HUES48 (cell line): ENCODE measurements at regions not wholly inside any gene's neighbourhood (a gene's known extent, or its start where the extent isn't known, plus 50 kb on each side); places are given as distances from the start of the nearest gene placed in this dataset.

Source experiments
- H3K27ac ChIP-seq: one replicate; pipeline ENCODE4 v1.7.0; 2013; ENCODE audit warnings: low read depth, low read length, inconsistent platforms
- H3K27me3 ChIP-seq: 2 replicates; pipeline ENCODE4 v1.6.1; 2013; ENCODE audit warnings: mild to moderate bottlenecking, low read length; ENCODE audit not compliant: control insufficient read depth, insufficient read depth
- H3K36me3 ChIP-seq: 2 replicates; pipeline ENCODE4 v1.6.1; 2013; ENCODE audit warnings: low read length; ENCODE audit not compliant: control insufficient read depth, insufficient read depth
- H3K4me1 ChIP-seq: 2 replicates; pipeline ENCODE4 v1.6.1; 2013; ENCODE audit warnings: mild to moderate bottlenecking, low read length; ENCODE audit not compliant: control insufficient read depth, insufficient read depth
- H3K4me3 ChIP-seq: 2 replicates; pipeline ENCODE4 v1.5.1; 2013; ENCODE audit warnings: mild to moderate bottlenecking, low read depth, low read length
- H3K9ac ChIP-seq: 2 replicates; pipeline ENCODE4 v1.6.1; 2013; ENCODE audit warnings: mild to moderate bottlenecking, low read depth, low read length, moderate library complexity
- H3K9me3 ChIP-seq: 2 replicates; pipeline ENCODE4 v1.6.1; 2013; ENCODE audit warnings: low read length; ENCODE audit not compliant: control insufficient read depth, insufficient read depth

DNA sequence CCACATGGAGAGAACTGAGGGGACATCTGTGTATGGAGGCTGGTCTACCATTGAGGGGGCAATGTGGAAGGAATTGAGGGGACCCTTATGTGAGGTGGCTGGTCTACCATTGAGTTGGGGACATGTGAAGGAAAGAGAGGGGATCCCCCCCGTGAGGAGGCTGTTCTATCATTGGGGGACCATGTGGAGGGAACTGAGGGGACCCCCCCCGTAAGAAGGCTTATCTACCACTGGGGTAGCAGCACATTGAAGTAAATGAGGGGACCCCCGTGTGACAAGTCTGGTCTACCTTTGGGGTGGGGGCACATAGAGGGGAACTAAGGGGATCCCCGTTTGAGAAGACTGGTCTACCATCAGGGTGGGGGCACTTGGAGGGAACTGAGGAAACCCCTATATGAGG lies 158.0 kb downstream of the FBLN2 start:
- Histone ChIP-seq H3K4me1 (no peaks in the 10 kb centered on the region), H3K27ac (no peak overlapping the region), H3K36me3 (no peaks in the 10 kb centered on the region), H3K9ac (no peak overlapping the region), H3K9me3 (no peaks in the 10 kb centered on the region; the same call in 1 of the 2 replicates), H3K4me3 (no peak overlapping the region), H3K27me3 (no peaks in the 10 kb centered on the region)

DNA sequence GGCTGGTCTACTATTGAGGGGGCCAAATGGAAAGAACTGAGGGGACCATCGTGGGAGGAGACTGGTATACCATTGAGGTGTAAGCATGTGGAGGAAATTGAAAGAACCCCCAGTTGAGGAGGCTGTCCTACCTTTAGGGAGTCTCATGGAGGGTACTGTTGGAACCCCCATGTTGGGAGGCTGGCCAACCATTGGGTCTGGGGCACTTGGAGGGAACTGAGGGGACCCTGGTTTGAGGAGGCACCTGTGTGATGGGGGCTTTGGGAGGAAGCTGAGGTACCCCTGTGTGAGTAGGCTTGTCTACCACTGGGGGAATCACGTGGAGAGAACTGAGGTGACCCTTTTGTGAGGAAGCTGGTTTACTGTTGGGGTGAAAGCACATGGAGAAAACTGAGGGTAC lies 157.5 kb downstream of the FBLN2 start:
- H3K4me3 ChIP-seq = no peak overlapping the region
- H3K27me3 ChIP-seq = no peaks in the 10 kb centered on the region
- no peaks in the 10 kb centered on the region; the same call in 1 of the 2 replicates for H3K9me3 ChIP-seq
- no peaks in the 10 kb centered on the region for H3K36me3 ChIP-seq
- no peak overlapping the region for H3K9ac ChIP-seq
- no peaks in the 10 kb centered on the region for H3K4me1 ChIP-seq
- no peak overlapping the region for H3K27ac ChIP-seq

DNA sequence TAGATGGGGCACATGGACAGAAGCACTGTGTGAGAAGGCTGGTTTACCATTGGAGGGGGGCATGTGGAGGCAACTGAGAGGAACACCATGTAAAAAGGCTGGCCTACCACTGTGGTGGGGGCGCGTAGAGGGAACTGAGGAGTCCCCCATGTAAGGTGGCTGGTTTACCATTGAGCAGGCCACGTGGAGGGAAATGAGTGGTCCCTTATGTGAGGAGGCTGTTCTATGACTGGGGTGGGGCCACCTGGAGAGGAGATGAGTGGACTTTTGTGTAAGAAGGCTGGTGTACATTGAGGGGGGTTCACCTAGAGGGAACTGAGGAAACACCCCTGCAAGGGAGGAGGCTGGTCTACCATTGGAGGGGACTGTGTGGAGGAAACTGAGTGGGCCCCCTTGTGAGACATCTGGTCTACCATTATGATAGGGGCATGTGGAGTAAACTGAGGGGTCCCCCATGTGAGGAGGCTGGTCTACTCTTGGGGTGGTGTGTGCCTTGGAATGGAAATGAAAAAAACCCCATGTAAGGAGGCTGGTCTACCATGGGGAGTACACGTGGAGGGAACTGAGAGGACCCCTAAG lies 156.9 kb downstream of the FBLN2 start:
- no peaks in the 10 kb centered on the region for H3K27me3 ChIP-seq
- no peak overlapping the region for H3K9ac ChIP-seq
- H3K9me3 ChIP-seq = no peaks in the 10 kb centered on the region; the same call in 1 of the 2 replicates
- H3K4me1 ChIP-seq = no peaks in the 10 kb centered on the region
- no peak overlapping the region for H3K27ac ChIP-seq
- H3K36me3 ChIP-seq = no peaks in the 10 kb centered on the region
- H3K4me3 ChIP-seq = no peak overlapping the region

DNA sequence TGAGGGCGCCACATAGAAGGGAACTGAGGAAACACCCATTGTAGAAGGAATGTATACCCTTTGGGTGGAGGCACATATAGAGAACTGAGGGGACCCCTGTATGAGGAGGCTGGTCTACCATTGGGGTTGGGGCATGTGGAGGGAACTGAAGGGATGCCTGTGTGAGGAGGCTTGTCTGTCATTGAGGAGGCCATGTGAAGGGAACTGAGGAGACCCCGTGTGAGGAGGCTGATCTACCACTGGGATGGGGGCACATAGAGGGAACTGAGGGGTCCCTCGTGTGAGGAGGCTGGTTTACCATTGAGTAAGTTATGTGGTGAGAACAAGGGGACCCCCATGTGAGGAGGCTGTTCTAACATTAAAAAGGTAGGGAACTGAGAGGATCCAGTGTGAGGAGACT lies 156.1 kb downstream of the FBLN2 start:
- no peaks in the 10 kb centered on the region for H3K27me3 ChIP-seq
- no peak overlapping the region for H3K27ac ChIP-seq
- H3K9me3 ChIP-seq = no peaks in the 10 kb centered on the region; the same call in 1 of the 2 replicates
- no peaks in the 10 kb centered on the region for H3K4me1 ChIP-seq
- H3K4me3 ChIP-seq = no peak overlapping the region
- H3K9ac ChIP-seq = no peak overlapping the region
- H3K36me3 ChIP-seq = no peaks in the 10 kb centered on the region

DNA sequence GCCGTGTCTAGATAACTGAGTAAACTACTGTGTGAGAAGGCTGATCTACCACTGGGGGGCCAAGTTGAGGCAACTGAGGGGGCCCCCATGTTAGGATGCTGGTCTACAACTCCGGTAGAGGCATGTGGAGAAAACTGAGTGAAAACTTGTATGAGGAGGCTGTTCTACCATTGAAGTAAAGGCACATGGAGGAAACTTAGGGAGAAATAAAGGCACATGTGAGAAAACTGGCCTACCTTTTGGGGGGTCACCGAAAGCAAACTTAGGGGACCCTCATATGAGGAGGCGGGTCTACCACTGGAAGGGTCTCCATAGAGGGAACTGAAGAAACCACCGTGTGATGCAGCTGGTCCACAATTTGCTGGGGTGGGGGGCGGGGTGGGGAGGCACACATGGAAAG lies 155.2 kb downstream of the FBLN2 start:
- no peaks in the 10 kb centered on the region for H3K27me3 ChIP-seq
- no peaks in the 10 kb centered on the region for H3K36me3 ChIP-seq
- H3K4me3 ChIP-seq = no peak overlapping the region
- no peaks in the 10 kb centered on the region for H3K9me3 ChIP-seq
- H3K4me1 ChIP-seq = no peaks in the 10 kb centered on the region
- no peak overlapping the region for H3K9ac ChIP-seq
- no peak overlapping the region for H3K27ac ChIP-seq

DNA sequence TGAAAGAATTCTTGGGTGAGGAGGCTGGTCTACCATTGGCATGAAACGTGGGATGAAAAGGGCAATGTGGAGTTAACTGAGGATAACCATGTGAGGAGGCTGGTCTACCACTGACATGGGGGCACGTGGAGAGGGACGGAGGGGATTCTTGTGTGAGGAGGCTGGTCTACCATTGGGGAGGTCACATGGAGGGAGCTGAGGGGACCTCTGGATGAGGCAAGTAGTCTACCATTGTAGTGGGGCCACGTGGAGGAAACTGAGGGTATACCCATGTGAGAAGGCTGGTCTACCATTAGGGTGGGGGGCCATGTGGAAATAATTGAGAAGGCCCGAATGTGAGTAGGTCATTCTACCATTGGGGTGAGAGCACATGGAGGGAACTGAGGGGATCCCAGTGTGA lies 154.1 kb downstream of the FBLN2 start:
- Histone ChIP-seq H3K4me1 (0 out of 2 replicates have a peak, but pooled peaks cover 2% of the 10 kb centered on the region), H3K36me3 (no peaks in the 10 kb centered on the region), H3K9ac (no peak overlapping the region), H3K27ac (no peak overlapping the region), H3K27me3 (no peaks in the 10 kb centered on the region), H3K4me3 (no peak overlapping the region), H3K9me3 (no peaks in the 10 kb centered on the region)

DNA sequence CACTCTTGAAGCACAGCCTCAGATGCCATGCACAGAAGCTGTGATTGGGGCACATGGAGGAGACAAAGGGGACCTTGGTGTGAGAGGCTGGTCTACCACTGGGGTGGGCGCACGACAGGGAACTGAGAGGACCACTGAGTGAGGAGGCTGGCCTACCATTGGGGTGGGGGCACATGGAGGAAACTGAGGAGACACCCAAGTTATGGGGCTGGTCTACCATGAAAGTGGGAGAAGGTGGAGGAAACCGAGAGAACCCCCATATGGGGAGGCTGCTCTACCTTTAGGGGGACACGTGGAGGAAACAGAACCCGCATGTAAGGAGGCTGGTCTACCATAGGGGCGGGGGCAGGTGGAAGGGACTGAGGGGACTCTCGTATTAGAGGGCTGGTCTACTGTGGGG lies 153.4 kb downstream of the FBLN2 start:
- Histone ChIP-seq H3K9me3 (no peaks in the 10 kb centered on the region), H3K36me3 (no peaks in the 10 kb centered on the region), H3K27me3 (no peaks in the 10 kb centered on the region), H3K4me1 (0 out of 2 replicates have a peak, but pooled peaks cover 2% of the 10 kb centered on the region), H3K4me3 (no peak overlapping the region), H3K9ac (no peak overlapping the region), H3K27ac (no peak overlapping the region)

DNA sequence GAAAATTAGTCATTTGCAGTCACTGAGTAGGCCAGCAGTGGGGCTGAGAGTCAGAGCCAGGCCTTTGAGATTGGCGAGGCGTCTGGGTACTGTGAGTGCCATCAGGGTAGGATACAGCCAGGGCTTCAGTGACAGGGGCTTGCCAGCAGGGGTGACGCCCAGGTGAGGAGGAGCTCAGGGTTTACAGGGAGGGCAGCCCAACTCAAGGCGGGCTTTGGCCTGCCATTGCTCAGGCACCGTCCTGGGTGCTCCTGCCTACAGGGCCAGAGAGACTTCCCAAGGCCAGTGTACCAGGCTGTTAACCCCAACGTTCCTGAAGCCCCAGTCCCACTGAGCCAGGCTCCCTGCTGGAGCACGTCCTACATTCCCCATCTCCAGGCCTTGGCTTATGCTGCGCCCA lies 152.0 kb downstream of the FBLN2 start:
- H3K9me3 ChIP-seq = no peaks in the 10 kb centered on the region
- no peak overlapping the region for H3K4me3 ChIP-seq
- no peaks in the 10 kb centered on the region for H3K36me3 ChIP-seq
- H3K27ac ChIP-seq = no peak overlapping the region
- no peak overlapping the region for H3K9ac ChIP-seq
- H3K27me3 ChIP-seq = no peaks in the 10 kb centered on the region
- H3K4me1 ChIP-seq = 0 out of 2 replicates have a peak, but pooled peaks cover 2% of the 10 kb centered on the region

DNA sequence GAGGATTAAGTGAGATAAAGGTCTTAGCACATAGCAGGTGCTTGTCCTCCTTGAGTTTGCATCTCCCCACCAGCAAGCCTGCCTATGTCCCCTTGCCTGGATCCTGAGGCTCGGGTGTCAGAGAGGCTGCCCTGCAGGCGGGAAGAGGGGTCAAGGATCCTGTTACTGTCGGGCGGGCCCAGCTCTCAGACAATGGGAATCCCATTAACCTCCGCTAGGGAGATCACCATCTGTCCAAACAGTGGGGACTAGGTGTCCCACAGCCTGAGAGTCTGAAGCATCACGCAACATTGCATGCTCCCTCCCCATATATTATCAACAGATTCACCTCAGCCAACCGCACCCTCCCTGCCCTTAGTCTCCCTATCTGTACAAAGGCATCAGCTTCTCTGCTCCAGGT lies 151.4 kb downstream of the FBLN2 start:
- Histone ChIP-seq H3K27ac (no peak overlapping the region), H3K9me3 (no peaks in the 10 kb centered on the region), H3K4me1 (0 out of 2 replicates have a peak, but pooled peaks cover 2% of the 10 kb centered on the region)

DNA sequence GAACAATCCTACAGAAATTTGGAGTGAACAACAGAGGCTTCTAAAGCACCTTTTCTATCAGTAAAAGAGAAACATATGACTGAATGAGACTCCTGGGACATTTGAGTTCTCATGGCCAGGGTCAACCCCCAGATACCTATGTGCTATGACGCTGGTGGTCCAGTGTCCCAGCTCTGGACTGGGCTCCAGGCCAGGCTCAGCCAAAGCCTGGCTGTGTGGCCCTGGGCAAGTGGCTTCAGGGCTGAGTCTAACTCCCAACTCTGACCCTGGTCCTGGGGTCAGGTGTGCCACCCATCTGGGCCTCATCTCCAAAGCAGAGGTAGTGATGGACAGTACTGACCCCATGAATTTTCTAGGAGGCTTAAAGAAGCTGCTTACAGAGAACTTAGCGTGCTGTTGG lies 147.8 kb downstream of the FBLN2 start:
- Histone ChIP-seq H3K9ac (no peak overlapping the region), H3K9me3 (no peaks in the 10 kb centered on the region), H3K4me3 (no peak overlapping the region), H3K4me1 (0 out of 2 replicates have a peak, but pooled peaks cover 2% of the 10 kb centered on the region), H3K27ac (no peak overlapping the region), H3K36me3 (no peaks in the 10 kb centered on the region), H3K27me3 (no peaks in the 10 kb centered on the region)

More for the DNA sequence above, 151.4 kb downstream of the FBLN2 start:
- Histone ChIP-seq H3K4me3 (no peak overlapping the region), H3K9ac (no peak overlapping the region), H3K27me3 (no peaks in the 10 kb centered on the region), H3K36me3 (no peaks in the 10 kb centered on the region)

DNA sequence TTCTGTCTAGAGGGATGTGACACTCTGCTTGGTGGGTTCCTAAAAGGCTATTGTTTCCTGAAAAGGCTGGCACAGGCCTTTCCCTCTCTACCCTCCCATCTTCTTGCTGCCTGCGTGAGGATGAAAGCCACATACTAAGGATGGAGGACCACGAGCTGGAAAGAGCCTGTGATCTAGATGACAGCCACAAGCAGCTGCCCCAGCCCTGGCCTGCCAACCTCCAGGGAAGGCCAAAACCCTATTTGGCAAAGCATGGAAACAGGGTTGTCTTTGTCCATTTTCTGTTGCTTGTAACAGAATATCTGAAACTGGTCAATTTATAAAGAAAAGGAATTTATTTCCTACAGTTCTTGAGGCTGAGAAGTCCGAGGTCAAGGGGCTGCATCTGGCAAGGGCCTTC lies 144.5 kb downstream of the FBLN2 start:
- H3K36me3 ChIP-seq = no peaks in the 10 kb centered on the region
- H3K27me3 ChIP-seq = no peaks in the 10 kb centered on the region
- no peak overlapping the region for H3K4me3 ChIP-seq
- H3K9me3 ChIP-seq = no peaks in the 10 kb centered on the region
- H3K4me1 ChIP-seq = no peaks in the 10 kb centered on the region
- H3K9ac ChIP-seq = no peak overlapping the region
- H3K27ac ChIP-seq = no peak overlapping the region
